Panc1 (cell line): ENCODE measurements at regions not wholly inside any gene's neighbourhood (a gene's known extent, or its start where the extent isn't known, plus 50 kb on each side); places are given as distances from the start of the nearest gene placed in this dataset.

Experiments used
- ATAC-seq: fragments of 200-7000 bp; cut with Tn5 transposase; 2 replicates; pipeline ENCODE4 v1.9.1; 2020; ENCODE audit warnings: mild to moderate bottlenecking, moderate library complexity
- BruUV-seq: library from RNA; stranded (reverse); fragments of 400-500 nt; replicated peaks from 2 replicates; lab custom pipeline; 2021; lab: Mats Ljungman, UMichigan
- CTCF ChIA-PET: fragments of 300-600 bp; sonication (Branson Sonifier 250); formaldehyde crosslinking; loops from one replicate; lab custom pipeline; 2022; ENCODE audit warnings: antibody characterized with exemption; lab: Charles Lee
- POLR2A ChIA-PET: fragments of 300-600 bp; sonication (Branson Sonifier 250); formaldehyde crosslinking; loops from one replicate; lab custom pipeline; 2022; ENCODE audit warnings: antibody characterized with exemption; lab: Charles Lee
- DNase-seq: peaks from one replicate; pipeline ENCODE4 v3.0.0-alpha.2; 2010; ENCODE audit warnings: low read depth, low spot score
- H3K27ac ChIP-seq: 2 replicates; pipeline ENCODE4 v1.5.1; 2011; ENCODE audit warnings: mild to moderate bottlenecking, low read length, inconsistent platforms
- H3K27me3 ChIP-seq: fragments of 200-500 bp; sonication (Bioruptor generic); 2 replicates; pipeline ENCODE4 v1.6.0; 2014; ENCODE audit warnings: low read length, inconsistent platforms; ENCODE audit not compliant: control insufficient read depth, insufficient read depth
- H3K36me3 ChIP-seq: fragments of 200-500 bp; sonication (Bioruptor generic); 2 replicates; pipeline ENCODE4 v1.5.1; 2014; ENCODE audit warnings: inconsistent platforms, mild to moderate bottlenecking, low read length, moderate library complexity; ENCODE audit not compliant: control insufficient read depth, insufficient read depth
- H3K4me1 ChIP-seq: 2 replicates; pipeline ENCODE4 v1.5.1; 2011; ENCODE audit warnings: inconsistent platforms, mild to moderate bottlenecking, low read length, moderate library complexity; ENCODE audit not compliant: control insufficient read depth, insufficient read depth
- H3K4me3 ChIP-seq, 2 experiments: 2 replicates each; pipeline ENCODE4 v1.5.1; 2011 to 2012; ENCODE audit warnings: low read depth in 2 of 2, low read length in 2 of 2, mild to moderate bottlenecking in 2 of 2, inconsistent platforms in 1 of 2, moderate library complexity in 1 of 2
- H3K9me3 ChIP-seq: fragments of 200-500 bp; sonication (Bioruptor generic); 2 replicates; pipeline ENCODE4 v1.5.1; 2014; ENCODE audit warnings: low read depth, mild to moderate bottlenecking, inconsistent platforms, low read length, moderate library complexity; ENCODE audit not compliant: control insufficient read depth, insufficient read depth
- POLR2AphosphoS5 ChIP-seq: IDR thresholded peaks from 2 replicates; pipeline ENCODE4 v1.6.1; 2012; ENCODE audit warnings: mild to moderate bottlenecking, low read depth, low read length, moderate library complexity
- SIN3A ChIP-seq: IDR thresholded peaks from 2 replicates; pipeline ENCODE4 v1.6.1; 2012; ENCODE audit warnings: low read depth, mild to moderate bottlenecking, low read length, moderate library complexity, borderline replicate concordance; ENCODE audit not compliant: insufficient read depth
- TCF7L2 ChIP-seq: IDR thresholded peaks from 2 replicates; pipeline ENCODE4 v1.6.1; 2011; ENCODE audit warnings: mild to moderate bottlenecking, low read depth, low read length, inconsistent platforms
- in situ Hi-C: cut with HindIII; loops from 2 replicates; pipeline ENCODE4 v1.10.0; 2016; ENCODE audit warnings: low sequenced_read_pairs, low pct_unique_long_range_greater_than_20kb
- intact Hi-C: fragments of 100-400 bp; cut with micrococcal nuclease; formaldehyde crosslinking; loops from one replicate; pipeline ENCODE4 v1.10.0; 2022; ENCODE audit not compliant: unreplicated experiment
- TF ChIP-seq, protein P1 (sequence below), 2 experiments: IDR thresholded peaks; 2 replicates each; pipeline ENCODE4 v1.6.1; 2011 to 2012; ENCODE audit warnings: low read depth in 2 of 2, control low read depth in 1 of 2, low read length in 1 of 2, mild to moderate bottlenecking in 1 of 2, moderate library complexity in 1 of 2; ENCODE audit not compliant: insufficient read depth in 1 of 2
- TF ChIP-seq, protein P2 (sequence below): fragments of 450-650 bp; IDR thresholded peaks from 2 replicates; pipeline ENCODE4 v1.5.1; 2017; ENCODE audit warnings: mild to moderate bottlenecking

DNA sequence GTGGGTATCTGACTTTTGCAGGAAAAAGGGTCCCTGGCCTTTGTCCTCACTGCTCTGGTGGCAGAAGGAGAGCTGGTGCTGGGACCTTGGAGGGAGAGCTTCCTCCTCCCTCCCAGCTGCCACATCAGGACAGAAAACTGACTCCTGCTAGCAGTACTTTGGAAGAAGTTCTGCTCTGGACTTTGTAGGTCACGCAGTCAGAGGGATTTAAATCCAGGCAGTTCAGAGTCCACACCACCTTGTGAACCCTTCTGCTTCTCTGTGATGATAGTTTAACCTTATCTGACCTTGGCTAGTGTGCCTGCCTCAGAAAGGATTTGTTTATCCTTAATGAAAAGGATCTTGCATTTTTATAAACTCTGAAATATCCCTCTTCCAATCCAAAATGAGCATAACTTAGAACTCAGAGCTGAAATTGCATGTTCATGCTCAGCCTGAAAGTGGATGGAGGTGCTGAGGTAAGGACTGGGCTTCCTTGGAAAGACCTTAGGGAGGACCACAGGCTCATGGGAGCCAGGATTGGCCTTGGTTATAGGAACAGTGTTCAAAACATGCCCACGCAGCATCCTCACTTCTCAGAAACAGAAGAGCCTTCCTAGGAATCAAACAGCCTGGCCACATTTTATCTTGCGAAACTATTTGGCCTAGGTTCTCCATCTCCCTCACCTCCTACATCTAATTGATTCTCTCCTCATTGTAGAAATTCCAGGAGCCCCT, 123.9 kb upstream of the SASH1 start:
- no peak overlapping the region for H3K4me3 ChIP-seq
- no peaks in the 10 kb centered on the region for H3K27me3 ChIP-seq
- BruUV-seq, result no TSS peak
- intact Hi-C loops (no loop called here), in situ Hi-C loops (no loop called here)
- H3K9me3 ChIP-seq, result no peaks in the 10 kb centered on the region
- ChIA-PET CTCF (no interaction called here), POLR2A (no interaction called here)
- no peak for ATAC-seq
- DNase-seq, result no peak
- no peak overlapping the region for H3K27ac ChIP-seq
- TF ChIP-seq, protein P1, sequence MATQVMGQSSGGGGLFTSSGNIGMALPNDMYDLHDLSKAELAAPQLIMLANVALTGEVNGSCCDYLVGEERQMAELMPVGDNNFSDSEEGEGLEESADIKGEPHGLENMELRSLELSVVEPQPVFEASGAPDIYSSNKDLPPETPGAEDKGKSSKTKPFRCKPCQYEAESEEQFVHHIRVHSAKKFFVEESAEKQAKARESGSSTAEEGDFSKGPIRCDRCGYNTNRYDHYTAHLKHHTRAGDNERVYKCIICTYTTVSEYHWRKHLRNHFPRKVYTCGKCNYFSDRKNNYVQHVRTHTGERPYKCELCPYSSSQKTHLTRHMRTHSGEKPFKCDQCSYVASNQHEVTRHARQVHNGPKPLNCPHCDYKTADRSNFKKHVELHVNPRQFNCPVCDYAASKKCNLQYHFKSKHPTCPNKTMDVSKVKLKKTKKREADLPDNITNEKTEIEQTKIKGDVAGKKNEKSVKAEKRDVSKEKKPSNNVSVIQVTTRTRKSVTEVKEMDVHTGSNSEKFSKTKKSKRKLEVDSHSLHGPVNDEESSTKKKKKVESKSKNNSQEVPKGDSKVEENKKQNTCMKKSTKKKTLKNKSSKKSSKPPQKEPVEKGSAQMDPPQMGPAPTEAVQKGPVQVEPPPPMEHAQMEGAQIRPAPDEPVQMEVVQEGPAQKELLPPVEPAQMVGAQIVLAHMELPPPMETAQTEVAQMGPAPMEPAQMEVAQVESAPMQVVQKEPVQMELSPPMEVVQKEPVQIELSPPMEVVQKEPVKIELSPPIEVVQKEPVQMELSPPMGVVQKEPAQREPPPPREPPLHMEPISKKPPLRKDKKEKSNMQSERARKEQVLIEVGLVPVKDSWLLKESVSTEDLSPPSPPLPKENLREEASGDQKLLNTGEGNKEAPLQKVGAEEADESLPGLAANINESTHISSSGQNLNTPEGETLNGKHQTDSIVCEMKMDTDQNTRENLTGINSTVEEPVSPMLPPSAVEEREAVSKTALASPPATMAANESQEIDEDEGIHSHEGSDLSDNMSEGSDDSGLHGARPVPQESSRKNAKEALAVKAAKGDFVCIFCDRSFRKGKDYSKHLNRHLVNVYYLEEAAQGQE (IDR thresholded peaks at IDR 0.05; ENCODE audit: insufficient read depth in 1 of 2, low read depth in 2 of 2, low read length in 1 of 2), result no peak
- TF ChIP-seq, protein P2, sequence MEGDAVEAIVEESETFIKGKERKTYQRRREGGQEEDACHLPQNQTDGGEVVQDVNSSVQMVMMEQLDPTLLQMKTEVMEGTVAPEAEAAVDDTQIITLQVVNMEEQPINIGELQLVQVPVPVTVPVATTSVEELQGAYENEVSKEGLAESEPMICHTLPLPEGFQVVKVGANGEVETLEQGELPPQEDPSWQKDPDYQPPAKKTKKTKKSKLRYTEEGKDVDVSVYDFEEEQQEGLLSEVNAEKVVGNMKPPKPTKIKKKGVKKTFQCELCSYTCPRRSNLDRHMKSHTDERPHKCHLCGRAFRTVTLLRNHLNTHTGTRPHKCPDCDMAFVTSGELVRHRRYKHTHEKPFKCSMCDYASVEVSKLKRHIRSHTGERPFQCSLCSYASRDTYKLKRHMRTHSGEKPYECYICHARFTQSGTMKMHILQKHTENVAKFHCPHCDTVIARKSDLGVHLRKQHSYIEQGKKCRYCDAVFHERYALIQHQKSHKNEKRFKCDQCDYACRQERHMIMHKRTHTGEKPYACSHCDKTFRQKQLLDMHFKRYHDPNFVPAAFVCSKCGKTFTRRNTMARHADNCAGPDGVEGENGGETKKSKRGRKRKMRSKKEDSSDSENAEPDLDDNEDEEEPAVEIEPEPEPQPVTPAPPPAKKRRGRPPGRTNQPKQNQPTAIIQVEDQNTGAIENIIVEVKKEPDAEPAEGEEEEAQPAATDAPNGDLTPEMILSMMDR, result no peak
- TF ChIP-seq POLR2AphosphoS5, result no peak
- no peak for TF ChIP-seq TCF7L2
- TF ChIP-seq SIN3A, result no peak
- no peaks in the 10 kb centered on the region for H3K36me3 ChIP-seq
- no peaks in the 10 kb centered on the region for H3K4me1 ChIP-seq

DNA sequence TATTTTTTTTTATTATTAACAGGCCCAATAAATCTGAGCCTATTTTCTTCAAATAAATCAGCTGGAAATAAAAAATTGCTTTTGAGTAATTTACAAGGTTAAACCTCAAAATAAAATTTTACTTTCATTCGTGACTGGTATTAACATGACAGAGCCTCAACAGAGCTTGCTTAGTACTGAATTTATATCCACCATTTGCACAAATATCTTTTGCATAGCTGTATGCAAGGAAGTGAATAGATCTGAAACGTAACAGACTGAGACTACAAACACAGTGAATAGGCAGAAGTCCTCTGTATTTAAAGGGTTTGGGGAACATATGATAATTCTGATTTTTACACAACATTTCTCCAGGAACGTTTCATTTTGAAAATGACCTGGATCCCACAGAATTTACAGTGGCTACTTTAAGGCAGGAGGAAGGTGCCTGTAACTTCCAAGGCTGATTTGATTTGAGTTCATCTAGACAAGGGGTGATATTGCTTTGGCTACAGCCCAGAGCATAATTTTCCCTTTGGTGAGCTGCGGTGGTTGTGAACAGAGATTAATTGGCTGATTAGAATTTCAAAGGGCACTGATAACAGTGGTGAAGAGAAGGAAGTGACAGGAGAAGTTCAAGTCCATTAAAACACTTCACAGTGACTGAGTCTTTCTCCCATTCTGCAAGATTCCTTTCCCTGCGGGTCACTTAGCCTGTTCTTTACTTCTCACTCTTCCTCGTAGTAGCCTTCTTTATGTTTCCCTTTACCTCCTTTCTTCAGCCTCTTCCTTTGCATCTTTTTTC, 121.2 kb upstream of the SASH1 start:
- DNase-seq (no peak), ATAC-seq (no peak)
- Histone ChIP-seq H3K27me3 (no peaks in the 10 kb centered on the region), H3K4me3 (no peak overlapping the region), H3K9me3 (no peaks in the 10 kb centered on the region), H3K4me1 (no peaks in the 10 kb centered on the region), H3K27ac (no peak overlapping the region), H3K36me3 (no peaks in the 10 kb centered on the region)
- in situ Hi-C loops, result no loop called here
- intact Hi-C loops, result no loop called here
- BruUV-seq, result no TSS peak
- TF ChIP-seq TCF7L2, result no peak
- TF ChIP-seq SIN3A, result no peak
- no peak for TF ChIP-seq POLR2AphosphoS5
- TF ChIP-seq, protein P2, result no peak
- TF ChIP-seq, protein P1 (IDR thresholded peaks at IDR 0.05; ENCODE audit: insufficient read depth in 1 of 2, low read depth in 2 of 2, low read length in 1 of 2), result no peak
- POLR2A ChIA-PET, result no interaction called here
- CTCF ChIA-PET, result no interaction called here
